PC-9 (cell line): ENCODE measurements at regions not wholly inside any gene's neighbourhood (a gene's known extent, or its start where the extent isn't known, plus 50 kb on each side); places are given as distances from the start of the nearest gene placed in this dataset.

Experiments
- EZH2 ChIP-seq: fragments of 200-600 bp; sonication (generic); IDR thresholded peaks from 2 replicates; pipeline ENCODE4 v1.8.0; 2017; ENCODE audit warnings: antibody characterized with exemption, low read depth
- TF ChIP-seq, protein P1 (sequence below): fragments of 200-600 bp; sonication (generic); conservative IDR thresholded peaks from 2 replicates; pipeline ENCODE4 v1.6.1; 2017; ENCODE audit warnings: mixed run types, antibody characterized with exemption, mild to moderate bottlenecking, moderate library complexity

DNA sequence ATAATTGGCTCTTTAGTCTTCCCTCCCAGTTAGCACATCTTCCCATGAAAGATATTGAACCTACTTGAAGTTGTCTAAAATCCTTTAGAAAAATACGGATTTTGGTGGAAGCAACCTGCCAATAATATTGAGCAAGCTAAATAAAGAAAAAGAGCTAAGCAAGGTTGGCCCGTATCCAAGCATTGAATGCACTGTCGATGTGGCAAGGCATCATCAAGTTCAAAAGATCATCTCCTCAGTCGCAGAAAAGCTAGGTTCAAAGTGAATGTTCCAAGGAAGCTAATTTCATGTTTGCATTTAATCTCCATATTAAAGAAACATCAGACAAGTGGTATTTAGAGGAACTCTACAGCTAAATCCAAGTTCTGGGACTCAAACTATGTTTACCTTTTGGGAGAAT lies 206.0 kb downstream of the MTERF1 start:
- TF ChIP-seq, protein P1, sequence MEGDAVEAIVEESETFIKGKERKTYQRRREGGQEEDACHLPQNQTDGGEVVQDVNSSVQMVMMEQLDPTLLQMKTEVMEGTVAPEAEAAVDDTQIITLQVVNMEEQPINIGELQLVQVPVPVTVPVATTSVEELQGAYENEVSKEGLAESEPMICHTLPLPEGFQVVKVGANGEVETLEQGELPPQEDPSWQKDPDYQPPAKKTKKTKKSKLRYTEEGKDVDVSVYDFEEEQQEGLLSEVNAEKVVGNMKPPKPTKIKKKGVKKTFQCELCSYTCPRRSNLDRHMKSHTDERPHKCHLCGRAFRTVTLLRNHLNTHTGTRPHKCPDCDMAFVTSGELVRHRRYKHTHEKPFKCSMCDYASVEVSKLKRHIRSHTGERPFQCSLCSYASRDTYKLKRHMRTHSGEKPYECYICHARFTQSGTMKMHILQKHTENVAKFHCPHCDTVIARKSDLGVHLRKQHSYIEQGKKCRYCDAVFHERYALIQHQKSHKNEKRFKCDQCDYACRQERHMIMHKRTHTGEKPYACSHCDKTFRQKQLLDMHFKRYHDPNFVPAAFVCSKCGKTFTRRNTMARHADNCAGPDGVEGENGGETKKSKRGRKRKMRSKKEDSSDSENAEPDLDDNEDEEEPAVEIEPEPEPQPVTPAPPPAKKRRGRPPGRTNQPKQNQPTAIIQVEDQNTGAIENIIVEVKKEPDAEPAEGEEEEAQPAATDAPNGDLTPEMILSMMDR = no peak
- TF ChIP-seq EZH2 = no peak
